SHP77 treated with DMSO at 0.1 percent for 48 hours (cell line): ENCODE measurements at regions not wholly inside any gene's neighbourhood (a gene's known extent, or its start where the extent isn't known, plus 50 kb on each side); places are given as distances from the start of the nearest gene placed in this dataset.
"Not testable (repeated sequence)": the region's sequence is repeated elsewhere in the genome, so short reads cannot be mapped to it uniquely, and the experiment has no call there.

ENCODE experiments used
- DNase-seq: peaks from one replicate; lab custom pipeline; 2025; lab: John Stamatoyannopoulos, UW

GRCh38 chr15:70398694-70399093 lies 301.0 kb upstream of the TLE3 start:
- DNase-seq, result no peak

- no peak for DNase-seq
Measured at GRCh38 chr15:70396807-70397206, 299.1 kb upstream of the TLE3 start.

GRCh38 chr15:70395164-70395563 lies 297.4 kb upstream of the TLE3 start:
- DNase-seq, result no peak

GRCh38 chr15:70390723-70391122 lies 293.0 kb upstream of the TLE3 start:
- DNase-seq, result no peak

GRCh38 chr15:70387993-70388392 lies 290.3 kb upstream of the TLE3 start:
- DNase-seq, result no peak

GRCh38 chr15:70387081-70387480 lies 289.4 kb upstream of the TLE3 start:
- no peak for DNase-seq

- DNase-seq, result no peak
Measured at GRCh38 chr15:70385711-70386110, 288.0 kb upstream of the TLE3 start.

GRCh38 chr15:70385052-70385451 lies 287.3 kb upstream of the TLE3 start:
- DNase-seq, result no peak

- no peak for DNase-seq
Measured at GRCh38 chr15:70383856-70384255, 286.1 kb upstream of the TLE3 start.

GRCh38 chr15:70382762-70383458 lies 285.2 kb upstream of the TLE3 start:
- DNase-seq, result no peak

- DNase-seq, result no peak
Measured at GRCh38 chr15:70382009-70382749, 284.5 kb upstream of the TLE3 start.

GRCh38 chr15:70379938-70380883 lies 282.5 kb upstream of the TLE3 start:
- DNase-seq, result no peak

GRCh38 chr15:70379134-70379533 lies 281.4 kb upstream of the TLE3 start:
- no peak for DNase-seq

- no peak for DNase-seq
Measured at GRCh38 chr15:70378126-70379031, 280.7 kb upstream of the TLE3 start.

- DNase-seq, result no peak
Measured at GRCh38 chr15:70376929-70377691, 279.4 kb upstream of the TLE3 start.

- no peak for DNase-seq
Measured at GRCh38 chr15:70376031-70376928, 278.6 kb upstream of the TLE3 start.

- DNase-seq, result no peak
Measured at GRCh38 chr15:70375586-70375985, 277.9 kb upstream of the TLE3 start.

- no peak for DNase-seq
Measured at GRCh38 chr15:70375006-70375431, 277.3 kb upstream of the TLE3 start.

- DNase-seq, result no peak
Measured at GRCh38 chr15:70374096-70374495, 276.4 kb upstream of the TLE3 start.

GRCh38 chr15:70373439-70373838 lies 275.7 kb upstream of the TLE3 start:
- DNase-seq, result not testable (repeated sequence)
